Stimulated activated naive CD4-positive, alpha-beta T cell (primary cell): ENCODE measurements at regions not wholly inside any gene's neighbourhood (a gene's known extent, or its start where the extent isn't known, plus 50 kb on each side); places are given as distances from the start of the nearest gene placed in this dataset.

Experiments used
- DNase-seq, 6 experiments: peaks; one replicate each; lab custom pipeline; 2025; lab: John Stamatoyannopoulos, UW

DNA sequence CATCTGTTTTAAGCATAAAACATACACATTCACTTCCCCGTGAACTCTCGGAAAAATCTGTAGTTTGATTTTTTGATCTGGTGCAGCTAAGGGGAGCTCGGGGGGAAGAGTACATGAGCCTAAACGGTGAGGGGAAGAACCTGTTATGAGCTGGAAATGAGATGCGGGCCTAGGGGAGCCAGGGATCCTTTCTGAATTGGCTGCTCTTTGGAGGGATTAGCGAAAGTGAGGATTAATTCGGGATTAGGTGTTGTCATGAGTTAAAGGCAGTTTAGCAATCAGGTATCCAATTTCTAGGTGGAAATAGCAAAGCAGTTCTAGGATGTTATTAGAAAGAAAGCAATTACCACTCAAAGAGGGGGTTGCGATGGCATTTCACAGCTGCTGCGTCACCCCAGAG lies 51.1 kb upstream of the ADARB2 start:
- no peak for DNase-seq
